ENCODE measurements at regions not wholly inside any gene's neighbourhood (a gene's known extent, or its start where the extent isn't known, plus 50 kb on each side); places are given as distances from the start of the nearest gene placed in this dataset.

DNA sequence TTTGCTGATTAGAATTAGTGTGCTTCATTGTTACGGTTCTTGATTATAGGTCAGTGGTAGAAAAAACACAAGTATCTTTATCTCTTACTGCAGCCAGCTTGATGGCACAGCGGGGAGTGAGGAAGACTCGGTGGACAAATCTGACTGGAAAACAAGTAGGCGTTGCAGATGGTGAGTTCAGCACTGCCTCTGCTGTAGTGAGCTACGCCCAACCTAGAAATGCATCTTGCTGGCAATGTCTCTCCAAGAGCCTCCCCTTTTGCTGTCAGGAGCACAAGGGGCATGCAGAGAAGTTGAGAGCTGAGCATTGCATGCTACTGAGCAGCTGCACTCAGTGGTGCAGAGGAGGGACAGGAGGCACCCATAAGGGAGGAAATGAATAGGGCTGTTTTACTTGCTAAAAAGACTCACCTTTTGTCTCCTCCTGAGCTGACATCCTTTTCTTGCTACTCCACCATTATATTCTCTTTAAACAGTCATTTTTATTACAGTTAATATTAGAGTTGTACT lies 977.3 kb upstream of the ACVR2A start:
- H3K4me1 Mint-ChIP-seq, result peaks cover 5% of the 10 kb centered on the region
- H3K9me3 Mint-ChIP-seq, result peaks cover 15% of the 10 kb centered on the region
- H3F3A ChIP-seq (replicated peaks; ENCODE audit: low read depth), result no peaks in the 10 kb centered on the region
- no peaks in the 10 kb centered on the region for H3K27me3 ChIP-seq (ENCODE audit: insufficient read depth)
- no peak overlapping the region for H3K4me2 ChIP-seq
- no peak overlapping the region for H3K27ac Mint-ChIP-seq
- ATAC-seq (peak; percentile 35; the same call in 2 of the 3 replicates), DNase-seq (ENCODE audit: low spot score) (no peak)
- no peaks in the 10 kb centered on the region for H3K36me3 ChIP-seq (ENCODE audit: insufficient read depth)
- no peak overlapping the region for H3K4me3 Mint-ChIP-seq
- H3K4me1 ChIP-seq (ENCODE audit: insufficient read depth), result peaks cover 6% of the 10 kb centered on the region
- peaks cover 12% of the 10 kb centered on the region; the same call in 2 of the 3 replicates for H3K36me3 Mint-ChIP-seq (ENCODE audit: low read depth)
- no peak overlapping the region for H3K4me3 ChIP-seq
- TF ChIP-seq EZH2 (IDR thresholded peaks at IDR 0.05; ENCODE audit: low read depth, unreplicated experiment) (no peak), EZH2phosphoT487 (IDR thresholded peaks at IDR 0.05; ENCODE audit: unreplicated experiment) (no peak), ZNF331 (CRISPR knock-in tag; IDR thresholded peaks at IDR 0.05; ENCODE audit: low read depth) (no peak), JUNB (IDR thresholded peaks at IDR 0.05; ENCODE audit: unreplicated experiment) (no peak), NANOG (IDR thresholded peaks at IDR 0.05; ENCODE audit: borderline replicate concordance) (no peak), STAT1 (IDR thresholded peaks at IDR 0.05; ENCODE audit: unreplicated experiment) (no peak), CREB1 (CRISPR knock-in tag; IDR thresholded peaks at IDR 0.05; ENCODE audit: low read depth) (no peak), ZNF114 (CRISPR knock-in tag; IDR thresholded peaks at IDR 0.05) (no peak)
- TF ChIP-seq, protein P1, sequence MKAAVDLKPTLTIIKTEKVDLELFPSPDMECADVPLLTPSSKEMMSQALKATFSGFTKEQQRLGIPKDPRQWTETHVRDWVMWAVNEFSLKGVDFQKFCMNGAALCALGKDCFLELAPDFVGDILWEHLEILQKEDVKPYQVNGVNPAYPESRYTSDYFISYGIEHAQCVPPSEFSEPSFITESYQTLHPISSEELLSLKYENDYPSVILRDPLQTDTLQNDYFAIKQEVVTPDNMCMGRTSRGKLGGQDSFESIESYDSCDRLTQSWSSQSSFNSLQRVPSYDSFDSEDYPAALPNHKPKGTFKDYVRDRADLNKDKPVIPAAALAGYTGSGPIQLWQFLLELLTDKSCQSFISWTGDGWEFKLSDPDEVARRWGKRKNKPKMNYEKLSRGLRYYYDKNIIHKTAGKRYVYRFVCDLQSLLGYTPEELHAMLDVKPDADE (IDR thresholded peaks at IDR 0.05), result no peak
- TF ChIP-seq, protein P2, sequence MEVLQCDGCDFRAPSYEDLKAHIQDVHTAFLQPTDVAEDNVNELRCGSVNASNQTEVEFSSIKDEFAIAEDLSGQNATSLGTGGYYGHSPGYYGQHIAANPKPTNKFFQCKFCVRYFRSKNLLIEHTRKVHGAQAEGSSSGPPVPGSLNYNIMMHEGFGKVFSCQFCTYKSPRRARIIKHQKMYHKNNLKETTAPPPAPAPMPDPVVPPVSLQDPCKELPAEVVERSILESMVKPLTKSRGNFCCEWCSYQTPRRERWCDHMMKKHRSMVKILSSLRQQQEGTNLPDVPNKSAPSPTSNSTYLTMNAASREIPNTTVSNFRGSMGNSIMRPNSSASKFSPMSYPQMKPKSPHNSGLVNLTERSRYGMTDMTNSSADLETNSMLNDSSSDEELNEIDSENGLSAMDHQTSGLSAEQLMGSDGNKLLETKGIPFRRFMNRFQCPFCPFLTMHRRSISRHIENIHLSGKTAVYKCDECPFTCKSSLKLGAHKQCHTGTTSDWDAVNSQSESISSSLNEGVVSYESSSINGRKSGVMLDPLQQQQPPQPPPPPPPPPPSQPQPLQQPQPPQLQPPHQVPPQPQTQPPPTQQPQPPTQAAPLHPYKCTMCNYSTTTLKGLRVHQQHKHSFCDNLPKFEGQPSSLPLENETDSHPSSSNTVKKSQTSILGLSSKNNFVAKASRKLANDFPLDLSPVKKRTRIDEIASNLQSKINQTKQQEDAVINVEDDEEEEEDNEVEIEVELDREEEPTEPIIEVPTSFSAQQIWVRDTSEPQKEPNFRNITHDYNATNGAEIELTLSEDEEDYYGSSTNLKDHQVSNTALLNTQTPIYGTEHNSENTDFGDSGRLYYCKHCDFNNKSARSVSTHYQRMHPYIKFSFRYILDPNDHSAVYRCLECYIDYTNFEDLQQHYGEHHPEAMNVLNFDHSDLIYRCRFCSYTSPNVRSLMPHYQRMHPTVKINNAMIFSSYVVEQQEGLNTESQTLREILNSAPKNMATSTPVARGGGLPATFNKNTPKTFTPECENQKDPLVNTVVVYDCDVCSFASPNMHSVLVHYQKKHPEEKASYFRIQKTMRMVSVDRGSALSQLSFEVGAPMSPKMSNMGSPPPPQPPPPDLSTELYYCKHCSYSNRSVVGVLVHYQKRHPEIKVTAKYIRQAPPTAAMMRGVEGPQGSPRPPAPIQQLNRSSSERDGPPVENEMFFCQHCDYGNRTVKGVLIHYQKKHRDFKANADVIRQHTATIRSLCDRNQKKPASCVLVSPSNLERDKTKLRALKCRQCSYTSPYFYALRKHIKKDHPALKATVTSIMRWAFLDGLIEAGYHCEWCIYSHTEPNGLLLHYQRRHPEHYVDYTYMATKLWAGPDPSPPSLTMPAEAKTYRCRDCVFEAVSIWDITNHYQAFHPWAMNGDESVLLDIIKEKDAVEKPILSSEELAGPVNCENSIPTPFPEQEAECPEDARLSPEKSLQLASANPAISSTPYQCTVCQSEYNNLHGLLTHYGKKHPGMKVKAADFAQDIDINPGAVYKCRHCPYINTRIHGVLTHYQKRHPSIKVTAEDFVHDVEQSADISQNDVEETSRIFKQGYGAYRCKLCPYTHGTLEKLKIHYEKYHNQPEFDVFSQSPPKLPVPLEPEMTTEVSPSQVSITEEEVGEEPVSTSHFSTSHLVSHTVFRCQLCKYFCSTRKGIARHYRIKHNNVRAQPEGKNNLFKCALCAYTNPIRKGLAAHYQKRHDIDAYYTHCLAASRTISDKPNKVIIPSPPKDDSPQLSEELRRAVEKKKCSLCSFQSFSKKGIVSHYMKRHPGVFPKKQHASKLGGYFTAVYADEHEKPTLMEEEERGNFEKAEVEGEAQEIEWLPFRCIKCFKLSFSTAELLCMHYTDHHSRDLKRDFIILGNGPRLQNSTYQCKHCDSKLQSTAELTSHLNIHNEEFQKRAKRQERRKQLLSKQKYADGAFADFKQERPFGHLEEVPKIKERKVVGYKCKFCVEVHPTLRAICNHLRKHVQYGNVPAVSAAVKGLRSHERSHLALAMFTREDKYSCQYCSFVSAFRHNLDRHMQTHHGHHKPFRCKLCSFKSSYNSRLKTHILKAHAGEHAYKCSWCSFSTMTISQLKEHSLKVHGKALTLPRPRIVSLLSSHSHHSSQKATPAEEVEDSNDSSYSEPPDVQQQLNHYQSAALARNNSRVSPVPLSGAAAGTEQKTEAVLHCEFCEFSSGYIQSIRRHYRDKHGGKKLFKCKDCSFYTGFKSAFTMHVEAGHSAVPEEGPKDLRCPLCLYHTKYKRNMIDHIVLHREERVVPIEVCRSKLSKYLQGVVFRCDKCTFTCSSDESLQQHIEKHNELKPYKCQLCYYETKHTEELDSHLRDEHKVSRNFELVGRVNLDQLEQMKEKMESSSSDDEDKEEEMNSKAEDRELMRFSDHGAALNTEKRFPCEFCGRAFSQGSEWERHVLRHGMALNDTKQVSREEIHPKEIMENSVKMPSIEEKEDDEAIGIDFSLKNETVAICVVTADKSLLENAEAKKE (CRISPR knock-in tag; IDR thresholded peaks at IDR 0.05), result no peak
- TF ChIP-seq, protein P3, sequence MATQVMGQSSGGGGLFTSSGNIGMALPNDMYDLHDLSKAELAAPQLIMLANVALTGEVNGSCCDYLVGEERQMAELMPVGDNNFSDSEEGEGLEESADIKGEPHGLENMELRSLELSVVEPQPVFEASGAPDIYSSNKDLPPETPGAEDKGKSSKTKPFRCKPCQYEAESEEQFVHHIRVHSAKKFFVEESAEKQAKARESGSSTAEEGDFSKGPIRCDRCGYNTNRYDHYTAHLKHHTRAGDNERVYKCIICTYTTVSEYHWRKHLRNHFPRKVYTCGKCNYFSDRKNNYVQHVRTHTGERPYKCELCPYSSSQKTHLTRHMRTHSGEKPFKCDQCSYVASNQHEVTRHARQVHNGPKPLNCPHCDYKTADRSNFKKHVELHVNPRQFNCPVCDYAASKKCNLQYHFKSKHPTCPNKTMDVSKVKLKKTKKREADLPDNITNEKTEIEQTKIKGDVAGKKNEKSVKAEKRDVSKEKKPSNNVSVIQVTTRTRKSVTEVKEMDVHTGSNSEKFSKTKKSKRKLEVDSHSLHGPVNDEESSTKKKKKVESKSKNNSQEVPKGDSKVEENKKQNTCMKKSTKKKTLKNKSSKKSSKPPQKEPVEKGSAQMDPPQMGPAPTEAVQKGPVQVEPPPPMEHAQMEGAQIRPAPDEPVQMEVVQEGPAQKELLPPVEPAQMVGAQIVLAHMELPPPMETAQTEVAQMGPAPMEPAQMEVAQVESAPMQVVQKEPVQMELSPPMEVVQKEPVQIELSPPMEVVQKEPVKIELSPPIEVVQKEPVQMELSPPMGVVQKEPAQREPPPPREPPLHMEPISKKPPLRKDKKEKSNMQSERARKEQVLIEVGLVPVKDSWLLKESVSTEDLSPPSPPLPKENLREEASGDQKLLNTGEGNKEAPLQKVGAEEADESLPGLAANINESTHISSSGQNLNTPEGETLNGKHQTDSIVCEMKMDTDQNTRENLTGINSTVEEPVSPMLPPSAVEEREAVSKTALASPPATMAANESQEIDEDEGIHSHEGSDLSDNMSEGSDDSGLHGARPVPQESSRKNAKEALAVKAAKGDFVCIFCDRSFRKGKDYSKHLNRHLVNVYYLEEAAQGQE (IDR thresholded peaks at IDR 0.05; ENCODE audit: unreplicated experiment), result no peak
- H3K79me2 ChIP-seq (replicated peaks; ENCODE audit: insufficient read depth), result no peaks in the 10 kb centered on the region
- no peaks in the 10 kb centered on the region for H3K9me2 ChIP-seq (ENCODE audit: insufficient read depth)
- H2AFZ ChIP-seq, result no peak overlapping the region; the same call in 1 of the 2 replicates
- H3K27ac ChIP-seq (ENCODE audit: low read depth), result no peak overlapping the region
- no peaks in the 10 kb centered on the region for H4K20me1 ChIP-seq (replicated peaks; ENCODE audit: insufficient read depth)
- no peaks in the 10 kb centered on the region for H3K27me3 Mint-ChIP-seq (ENCODE audit: insufficient read depth, low read depth, poor library complexity)

All from GM23338 (cell line).